GM23248 (cell line): ENCODE measurements at regions not wholly inside any gene's neighbourhood (a gene's known extent, or its start where the extent isn't known, plus 50 kb on each side); places are given as distances from the start of the nearest gene placed in this dataset.

Experiments
- DNase-seq: peaks from one replicate; pipeline ENCODE4 v3.0.0-alpha.2; 2015
- H2AFZ ChIP-seq: fragments of 200-600 bp; sonication (generic); 2 replicates; pipeline ENCODE4 v1.6.1; 2016; ENCODE audit warnings: antibody characterized with exemption
- H3F3A ChIP-seq: fragments of 200-600 bp; sonication (generic); 2 replicates; pipeline ENCODE4 v1.6.1; 2016; ENCODE audit warnings: mild to moderate bottlenecking, antibody characterized with exemption, mixed run types; ENCODE audit not compliant: insufficient read depth
- H3K27ac ChIP-seq: fragments of 200-600 bp; sonication (generic); 2 replicates; pipeline ENCODE4 v1.5.1; 2016; ENCODE audit warnings: mild to moderate bottlenecking
- H3K27me3 ChIP-seq: fragments of 200-600 bp; sonication (generic); replicated peaks from 2 replicates; pipeline ENCODE4 v1.6.1; 2016; ENCODE audit warnings: mild to moderate bottlenecking; ENCODE audit not compliant: insufficient read depth
- H3K36me3 ChIP-seq: fragments of 200-600 bp; sonication (generic); 2 replicates; pipeline ENCODE4 v1.6.1; 2016; ENCODE audit warnings: low read depth, mild to moderate bottlenecking
- H3K4me1 ChIP-seq: fragments of 200-600 bp; sonication (generic); 2 replicates; pipeline ENCODE4 v1.6.1; 2016; ENCODE audit warnings: mild to moderate bottlenecking; ENCODE audit not compliant: insufficient read depth
- H3K4me2 ChIP-seq: fragments of 200-600 bp; sonication (generic); one replicate; pipeline ENCODE4 v1.6.1; 2016; ENCODE audit warnings: mild to moderate bottlenecking; ENCODE audit not compliant: unreplicated experiment
- H3K4me3 ChIP-seq: fragments of 200-600 bp; sonication (generic); 2 replicates; pipeline ENCODE4 v1.5.1; 2016; ENCODE audit warnings: mild to moderate bottlenecking
- H3K79me2 ChIP-seq: fragments of 200-600 bp; sonication (generic); 2 replicates; pipeline ENCODE4 v1.6.1; 2016; ENCODE audit warnings: mild to moderate bottlenecking; ENCODE audit not compliant: insufficient read depth
- H3K9ac ChIP-seq: fragments of 200-600 bp; sonication (generic); 2 replicates; pipeline ENCODE4 v1.6.1; 2016; ENCODE audit warnings: mild to moderate bottlenecking
- H3K9me2 ChIP-seq: fragments of 200-600 bp; sonication (generic); 2 replicates; pipeline ENCODE4 v1.6.1; 2016; ENCODE audit warnings: mixed run types, mild to moderate bottlenecking, moderate library complexity; ENCODE audit not compliant: insufficient read depth
- H3K9me3 ChIP-seq: fragments of 200-600 bp; sonication (generic); one replicate; pipeline ENCODE4 v1.6.1; 2017; ENCODE audit warnings: low read depth
- H4K20me1 ChIP-seq: fragments of 200-600 bp; sonication (generic); 2 replicates; pipeline ENCODE4 v1.6.0; 2016; ENCODE audit not compliant: insufficient read depth
- EZH2 ChIP-seq: fragments of 200-600 bp; sonication (generic); IDR thresholded peaks from 2 replicates; pipeline ENCODE4 v1.6.1; 2018; ENCODE audit warnings: antibody characterized with exemption, mild to moderate bottlenecking; ENCODE audit not compliant: insufficient read depth, poor library complexity, severe bottlenecking
- EZH2phosphoT487 ChIP-seq: fragments of 200-600 bp; sonication (generic); IDR thresholded peaks from 2 replicates; pipeline ENCODE4 v1.6.1; 2018; ENCODE audit warnings: antibody characterized with exemption, moderate library complexity, mild to moderate bottlenecking, low read depth; ENCODE audit not compliant: insufficient read depth
- WGBS, 2 experiments: methylation state at CpG; one replicate each; pipeline ENCODE4 v1.1.6; 2015 to 2017; ENCODE audit warnings: low lambda C conversion rate in 2 of 2, low coverage in 1 of 2; ENCODE audit errors: missing lambda C conversion rate in 2 of 2; 5-methylcytosine and 5-hydroxymethylcytosine counted together
- in situ Hi-C: fragments of 300-500 bp; cut with MboI; formaldehyde crosslinking; loops from 2 replicates; pipeline ENCODE4 v1.15.0; 2020

DNA sequence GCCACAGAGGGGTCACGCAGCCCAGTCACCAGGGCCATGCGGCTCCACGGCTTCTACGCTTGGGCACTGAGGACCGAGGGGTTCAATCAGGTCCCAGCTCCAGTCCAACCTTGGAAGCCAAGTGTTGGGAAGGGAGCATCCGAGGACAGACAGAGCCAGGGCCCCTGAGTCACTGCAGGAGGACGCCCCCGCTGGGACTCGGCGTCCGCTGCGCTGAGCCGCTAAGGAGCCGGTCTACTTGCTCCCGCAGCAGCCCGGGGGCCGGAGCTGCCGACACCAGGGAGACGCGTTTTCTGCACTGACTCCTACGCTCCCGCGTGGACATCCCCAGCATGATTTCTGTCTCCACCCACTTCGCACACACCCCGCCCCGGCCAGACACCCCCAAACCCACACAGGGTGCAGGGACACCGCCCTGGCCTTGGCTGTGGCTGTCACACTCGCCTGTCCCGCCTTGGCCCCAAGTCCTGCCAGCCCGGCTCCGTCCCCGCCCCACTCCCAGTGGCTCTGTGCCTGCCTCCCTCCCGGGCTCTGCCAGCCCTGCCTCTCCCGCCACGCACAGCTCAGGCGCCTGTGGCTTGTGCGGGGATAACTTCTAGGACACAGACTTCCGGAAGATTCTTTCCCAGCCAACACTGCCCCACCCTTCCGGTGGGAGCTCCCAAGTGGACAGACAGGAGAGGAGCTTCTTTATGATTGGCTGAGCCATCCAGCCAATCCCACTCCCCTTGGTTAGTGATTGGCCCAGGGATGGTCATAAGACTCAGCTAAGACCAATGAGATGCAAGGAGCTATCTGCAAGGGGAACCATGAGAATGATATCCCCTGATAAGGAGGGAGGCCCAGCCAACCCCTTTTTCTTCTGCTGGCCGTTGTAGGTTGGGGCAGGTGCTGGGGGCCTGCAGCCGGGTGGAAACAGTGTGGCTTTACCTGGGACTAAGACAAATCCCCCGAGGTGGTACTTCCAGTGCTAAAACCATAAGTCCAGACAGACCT, 118.9 kb upstream of the SFSWAP start:
- no peak for DNase-seq
- Histone ChIP-seq H3K79me2 (no peaks in the 10 kb centered on the region), H3K9me2 (no peaks in the 10 kb centered on the region), H3K36me3 (no peaks in the 10 kb centered on the region), H3K27me3 (no peaks in the 10 kb centered on the region), H3K4me3 (no peak overlapping the region), H2AFZ (no peak overlapping the region), H3K4me2 (no peak overlapping the region), H4K20me1 (no peaks in the 10 kb centered on the region), H3K9ac (no peak overlapping the region), H3K4me1 (no peaks in the 10 kb centered on the region), H3F3A (no peaks in the 10 kb centered on the region), H3K9me3 (no peaks in the 10 kb centered on the region), H3K27ac (no peak overlapping the region)
- in situ Hi-C loops = no loop called here
- 80 to 82% methylated on average over 32 to 42 of the region's 42 CpGs for WGBS, 2 experiments
- TF ChIP-seq EZH2 = no peak
- no peak for TF ChIP-seq EZH2phosphoT487

- H3K79me2 ChIP-seq = no peaks in the 10 kb centered on the region
- DNase-seq = no peak
- no peaks in the 10 kb centered on the region for H3K27me3 ChIP-seq
- no peak overlapping the region for H3K4me2 ChIP-seq
- no peaks in the 10 kb centered on the region for H3K36me3 ChIP-seq
- 60 to 64% methylated on average over 6 of the region's 6 CpGs for WGBS, 2 experiments
- no peak overlapping the region for H3K9ac ChIP-seq
- no peak overlapping the region for H3K27ac ChIP-seq
- in situ Hi-C loops = no loop called here
- TF ChIP-seq EZH2 (no peak), EZH2phosphoT487 (no peak)
- H2AFZ ChIP-seq = no peak overlapping the region
- H3K9me3 ChIP-seq = no peaks in the 10 kb centered on the region
- H3F3A ChIP-seq = no peaks in the 10 kb centered on the region
- no peak overlapping the region for H3K4me3 ChIP-seq
- no peaks in the 10 kb centered on the region for H3K4me1 ChIP-seq
- no peaks in the 10 kb centered on the region for H4K20me1 ChIP-seq
- H3K9me2 ChIP-seq = no peaks in the 10 kb centered on the region
Measured at GRCh38 chr12:131592972-131593371, 117.9 kb upstream of the SFSWAP start.

DNA sequence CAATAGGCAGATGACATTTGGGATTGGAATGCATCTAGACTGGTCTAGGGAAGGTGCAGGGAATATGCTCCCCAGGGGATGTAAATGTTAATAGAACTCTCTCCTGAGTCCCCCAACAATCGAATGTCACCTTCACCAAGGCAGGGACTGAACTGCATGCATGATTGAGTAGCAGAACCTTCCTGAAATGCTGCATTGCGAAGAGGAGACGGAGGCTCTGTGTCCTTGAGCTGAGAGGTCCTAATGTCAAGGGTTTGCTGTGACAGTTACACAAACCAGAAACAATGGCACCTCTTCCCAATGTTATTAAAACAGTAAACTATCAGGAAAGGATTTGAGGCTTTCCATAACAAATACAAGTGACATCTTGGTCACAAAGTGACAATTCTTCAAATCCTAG, 117.5 kb upstream of the SFSWAP start:
- TF ChIP-seq EZH2phosphoT487 = no peak
- no peak for TF ChIP-seq EZH2
- in situ Hi-C loops = no loop called here
- no peaks in the 10 kb centered on the region for H3K27me3 ChIP-seq

DNA sequence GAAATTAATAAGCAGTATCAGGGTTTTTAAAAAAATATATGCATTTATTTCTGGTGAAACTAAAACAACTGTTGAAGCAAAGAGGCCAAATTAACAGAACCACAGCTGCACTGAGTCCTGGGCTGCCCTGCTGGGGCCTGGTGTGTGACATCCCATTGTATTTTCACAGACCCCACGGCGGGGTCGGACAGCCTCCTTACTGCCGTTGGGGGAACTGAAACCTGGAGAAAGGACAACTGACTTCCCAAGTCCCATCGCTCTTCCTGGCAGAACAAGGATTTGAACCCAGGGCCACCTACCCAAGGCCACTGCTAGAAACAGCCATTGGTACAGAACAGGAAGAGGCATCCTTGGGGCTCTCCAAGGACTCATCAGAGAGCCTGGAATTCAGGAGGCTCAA, 114.8 kb upstream of the SFSWAP start:
- no peak for TF ChIP-seq EZH2
- TF ChIP-seq EZH2phosphoT487 = no peak
- Histone ChIP-seq H2AFZ (no peak overlapping the region), H3K79me2 (no peaks in the 10 kb centered on the region), H3F3A (no peaks in the 10 kb centered on the region), H3K27ac (no peak overlapping the region), H3K9me3 (no peaks in the 10 kb centered on the region), H3K36me3 (no peaks in the 10 kb centered on the region), H3K9ac (no peak overlapping the region), H3K4me1 (no peaks in the 10 kb centered on the region), H3K4me3 (no peak overlapping the region), H3K4me2 (no peak overlapping the region), H3K9me2 (no peaks in the 10 kb centered on the region), H4K20me1 (no peaks in the 10 kb centered on the region), H3K27me3 (no peaks in the 10 kb centered on the region)
- in situ Hi-C loops = no loop called here
- DNase-seq = no peak
- WGBS, 2 experiments = 47 to 61% methylated on average over 5 of the region's 5 CpGs

More for the DNA sequence above, 117.5 kb upstream of the SFSWAP start:
- Histone ChIP-seq H3K4me1 (no peaks in the 10 kb centered on the region), H2AFZ (no peak overlapping the region), H3K36me3 (no peaks in the 10 kb centered on the region), H3F3A (no peaks in the 10 kb centered on the region), H3K4me3 (no peak overlapping the region), H4K20me1 (no peaks in the 10 kb centered on the region), H3K4me2 (no peak overlapping the region), H3K9ac (no peak overlapping the region), H3K79me2 (no peaks in the 10 kb centered on the region), H3K9me2 (no peaks in the 10 kb centered on the region), H3K9me3 (no peaks in the 10 kb centered on the region), H3K27ac (no peak overlapping the region)
- 40 to 43% methylated on average over 3 of the region's 3 CpGs for WGBS, 2 experiments
- DNase-seq = no peak
